GM12892 (cell line): ENCODE measurements at regions not wholly inside any gene's neighbourhood (a gene's known extent, or its start where the extent isn't known, plus 50 kb on each side); places are given as distances from the start of the nearest gene placed in this dataset.

Experiments used
- DNase-seq: peaks from one replicate; pipeline ENCODE4 v3.0.0; 2011; ENCODE audit not compliant: insufficient read length
- FAIRE-seq: peaks from 2 replicates; lab custom pipeline; 2011; peaks lifted over from hg19 to GRCh38; lab: Jason Lieb, UNC
- POLR2A ChIP-seq: IDR thresholded peaks from 2 replicates; pipeline ENCODE4 v1.6.1; 2011; ENCODE audit warnings: low read depth, low read length, control low read depth
- POLR2AphosphoS5 ChIP-seq: IDR thresholded peaks from 2 replicates; pipeline ENCODE4 v1.6.1; 2011; ENCODE audit warnings: low read depth, low read length, control low read depth
- TAF1 ChIP-seq: IDR thresholded peaks from 2 replicates; pipeline ENCODE4 v1.6.1; 2011; ENCODE audit warnings: low read depth, mild to moderate bottlenecking, control low read depth, low read length, borderline replicate concordance

- no peak for FAIRE-seq
- TF ChIP-seq TAF1 (no peak), POLR2AphosphoS5 (no peak), POLR2A (no peak)
- DNase-seq: no peak
These were observed 406.9 kb upstream of the CDH4 start for GRCh38 chr20:60845146-60845545.

DNA sequence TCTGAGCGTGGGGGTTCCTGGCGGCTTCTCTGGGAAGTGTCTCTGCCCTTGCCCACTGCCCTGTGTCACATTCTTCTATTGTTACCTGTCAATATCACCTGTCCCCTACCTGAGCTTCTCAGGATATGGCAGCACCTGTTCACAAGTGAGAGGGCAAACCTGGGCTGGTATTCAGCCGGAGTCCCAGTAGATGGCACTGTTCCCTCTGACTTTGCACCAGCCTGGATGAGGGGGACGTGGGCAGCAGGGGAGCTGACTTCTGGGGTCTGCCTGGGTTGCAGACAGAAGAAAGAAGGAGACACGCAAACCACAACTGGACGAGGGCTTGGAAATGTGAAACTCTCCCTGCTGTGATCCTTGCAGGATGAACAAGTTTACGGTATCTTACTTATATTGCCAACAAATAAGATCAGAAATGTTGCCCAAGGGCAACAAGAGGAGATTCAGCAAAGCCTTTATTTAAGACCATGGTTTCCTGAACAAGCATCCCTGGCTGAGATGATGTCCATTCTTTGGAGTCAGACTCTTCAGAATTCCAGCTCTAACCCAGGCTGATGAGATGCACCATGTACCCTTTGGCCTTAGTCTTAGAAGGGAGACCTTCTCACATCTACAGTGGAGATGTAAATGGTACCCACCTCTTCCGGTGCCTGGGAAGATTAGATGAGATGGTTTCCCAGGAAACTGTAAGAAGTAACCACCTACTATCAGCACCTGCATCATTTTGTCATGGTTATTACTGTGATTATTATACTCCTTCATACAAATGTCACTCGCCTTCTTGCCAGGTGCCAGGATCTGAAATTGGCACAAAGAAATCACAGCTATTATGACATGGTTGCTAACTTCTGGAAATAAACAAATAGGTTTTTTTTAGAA lies 400.0 kb upstream of the CDH4 start:
- TF ChIP-seq TAF1 (no peak), POLR2A (no peak), POLR2AphosphoS5 (no peak)
- FAIRE-seq (no peak), DNase-seq (no peak)

GRCh38 chr20:60857708-60858107 lies 394.4 kb upstream of the CDH4 start:
- DNase-seq (no peak), FAIRE-seq (no peak)
- TF ChIP-seq POLR2A (no peak), TAF1 (no peak), POLR2AphosphoS5 (no peak)

DNA sequence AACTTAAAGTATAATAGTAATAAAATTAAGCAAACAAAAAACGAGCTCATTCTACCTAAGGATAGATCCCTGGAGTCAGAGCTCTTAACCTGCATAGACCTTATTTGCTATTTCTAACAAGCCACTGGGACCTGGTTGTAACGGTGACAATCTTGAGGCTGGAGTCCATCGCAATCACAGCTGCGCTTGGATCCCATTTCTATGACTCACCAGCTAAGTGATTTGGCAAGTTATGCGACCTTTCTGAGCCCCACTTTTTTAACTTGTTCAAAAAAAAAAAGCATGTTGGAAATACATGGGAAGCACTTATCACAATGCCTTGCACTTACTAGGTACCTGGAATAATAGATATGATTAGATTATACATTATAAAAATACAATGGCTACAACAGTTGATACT lies 389.5 kb upstream of the CDH4 start:
- TF ChIP-seq TAF1 (no peak), POLR2AphosphoS5 (no peak), POLR2A (no peak)
- DNase-seq (no peak), FAIRE-seq (no peak)

GRCh38 chr20:60863548-60863947 lies 388.5 kb upstream of the CDH4 start:
- DNase-seq (no peak), FAIRE-seq (no peak)
- no peak for TF ChIP-seq TAF1
- TF ChIP-seq POLR2AphosphoS5: no peak
- no peak for TF ChIP-seq POLR2A

- TF ChIP-seq TAF1 (no peak), POLR2AphosphoS5 (no peak), POLR2A (no peak)
- DNase-seq: no peak
- FAIRE-seq: no peak
These were observed 384.5 kb upstream of the CDH4 start for GRCh38 chr20:60867589-60867988.

GRCh38 chr20:60868316-60868891 lies 383.7 kb upstream of the CDH4 start:
- TF ChIP-seq TAF1 (no peak), POLR2A (no peak), POLR2AphosphoS5 (no peak)
- FAIRE-seq: no peak

DNA sequence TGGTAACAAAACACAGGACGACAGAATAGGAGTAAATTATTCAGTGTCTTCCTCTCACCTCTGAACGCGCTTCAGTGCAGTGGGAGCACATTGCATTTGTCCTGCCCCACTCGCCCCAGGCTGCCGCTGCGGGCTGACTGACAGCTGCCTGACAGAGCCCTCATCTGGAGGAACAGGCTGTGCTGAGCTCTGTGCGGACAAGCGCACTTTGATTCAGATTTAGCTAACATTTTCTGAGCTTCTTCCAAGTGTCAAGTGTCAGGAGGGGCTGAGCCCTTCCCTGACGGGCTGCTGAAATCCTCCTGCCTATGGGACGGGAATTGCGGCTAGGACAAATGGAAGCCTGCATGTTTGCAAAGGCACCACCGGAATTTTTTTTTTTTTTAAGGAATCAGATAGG lies 383.0 kb upstream of the CDH4 start:
- FAIRE-seq: no peak
- TF ChIP-seq POLR2A (no peak), TAF1 (no peak), POLR2AphosphoS5 (no peak)
- DNase-seq: no peak

More at GRCh38 chr20:60868316-60868891, 383.7 kb upstream of the CDH4 start:
- no peak for DNase-seq

DNA sequence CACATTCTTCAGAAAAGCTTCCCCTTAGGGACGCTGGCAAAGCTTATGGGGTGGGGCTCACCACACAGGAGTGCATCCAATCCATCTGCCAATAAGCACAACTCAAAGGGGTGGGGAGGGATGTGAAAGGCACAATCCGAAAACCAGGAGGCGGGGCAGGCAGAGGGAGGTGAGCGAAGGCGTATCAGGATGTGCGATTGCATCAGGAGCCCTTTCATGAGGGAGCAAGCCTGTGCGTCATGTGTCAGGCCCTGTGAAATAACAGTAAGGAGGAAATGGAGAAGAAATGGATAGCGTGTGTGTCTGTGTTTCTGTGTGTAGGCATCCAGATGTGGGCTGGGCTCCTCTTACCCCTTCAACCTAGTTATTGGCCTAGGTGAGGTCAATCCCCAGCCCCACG lies 382.4 kb upstream of the CDH4 start:
- FAIRE-seq (no peak), DNase-seq (no peak)
- TF ChIP-seq POLR2A: no peak

DNA sequence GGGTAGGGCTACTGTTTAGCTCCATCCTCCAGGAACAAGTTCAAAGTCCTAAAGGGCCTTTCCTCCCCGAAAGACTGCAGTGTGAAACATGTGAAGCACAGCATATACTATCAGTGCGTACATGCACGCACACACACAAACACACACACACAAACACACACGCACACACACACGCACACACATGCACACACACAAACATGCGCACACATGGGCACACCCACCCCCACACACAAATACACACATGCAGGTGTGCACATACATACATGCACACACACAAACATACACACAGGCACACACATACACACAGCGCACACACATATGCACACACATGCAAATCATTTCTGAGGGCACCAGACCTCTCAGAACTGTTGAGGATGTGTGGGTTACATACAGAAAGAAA lies 382.0 kb upstream of the CDH4 start:
- DNase-seq (no peak), FAIRE-seq (no peak)
- TF ChIP-seq TAF1 (no peak), POLR2AphosphoS5 (no peak), POLR2A (no peak)

- DNase-seq (no peak), FAIRE-seq (no peak)
- TF ChIP-seq TAF1: no peak
- no peak for TF ChIP-seq POLR2AphosphoS5
- TF ChIP-seq POLR2A: no peak
These were observed 379.8 kb upstream of the CDH4 start for GRCh38 chr20:60872224-60872623.
